Activated CD4-positive, alpha-beta T cell treated with anti-CD3 and anti-CD28 coated beads, Interleukin-2, amount 50 U/mL, for 1 hour (primary cell): ENCODE measurements at regions not wholly inside any gene's neighbourhood (a gene's known extent, or its start where the extent isn't known, plus 50 kb on each side); places are given as distances from the start of the nearest gene placed in this dataset.

Experiments
- DNase-seq: peaks from one replicate; pipeline ENCODE4 v3.0.0-alpha.2; 2020

DNA sequence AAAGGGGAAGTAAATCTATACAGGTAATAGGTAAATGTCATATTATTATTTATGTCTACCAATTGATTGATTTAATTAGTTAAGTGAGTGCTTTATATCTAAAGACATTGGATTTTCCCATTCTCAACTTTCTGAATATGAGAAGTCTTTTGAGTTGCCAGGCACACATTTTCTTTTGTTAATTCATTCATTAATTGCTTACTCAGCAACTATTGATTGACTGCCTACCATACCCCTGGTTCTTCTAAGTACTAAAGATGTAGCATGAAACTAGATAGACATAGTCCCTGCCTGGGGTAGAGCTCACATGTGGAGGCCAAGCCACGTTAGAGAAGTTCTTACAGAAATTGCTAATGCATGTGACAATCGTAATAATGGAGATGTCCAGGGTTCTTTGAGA is 253.1 kb upstream of the LYZL1 start:
- DNase-seq: no peak

DNA sequence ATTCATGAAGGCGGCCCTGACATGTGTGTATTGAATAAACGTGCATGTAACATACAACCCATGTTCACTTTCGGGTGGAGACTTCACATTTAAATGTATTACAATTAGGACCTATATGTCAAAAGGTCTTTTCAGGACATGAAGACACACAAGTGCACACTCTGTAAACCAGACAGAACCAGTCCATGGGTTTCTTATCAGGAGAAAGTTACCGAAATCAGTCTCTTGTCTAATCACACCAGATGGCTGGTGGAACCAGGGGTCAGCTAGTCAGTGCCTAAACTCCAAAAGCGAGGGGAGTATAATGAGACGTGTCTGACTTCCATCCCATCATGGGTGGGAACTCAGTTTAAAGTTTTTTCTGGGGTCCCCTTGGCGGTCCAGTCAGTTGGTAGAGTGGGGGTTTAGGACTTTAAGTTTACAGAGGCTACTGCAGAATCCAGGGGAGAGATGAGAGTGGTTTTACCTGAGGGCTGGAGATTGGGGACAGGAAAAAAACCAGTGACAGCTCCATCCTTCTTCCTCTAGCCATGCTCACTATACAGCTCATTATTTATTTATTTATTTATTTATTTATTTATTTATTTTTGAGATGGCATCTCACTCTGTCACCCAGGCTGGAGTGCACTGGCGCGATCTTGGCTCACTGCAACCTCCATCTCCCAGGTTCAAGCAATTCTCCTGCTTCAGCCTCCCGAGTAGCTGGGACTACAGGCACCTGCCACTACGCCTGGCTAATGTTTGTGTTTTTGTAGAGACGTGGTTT is 251.3 kb upstream of the LYZL1 start:
- DNase-seq: no peak

DNA sequence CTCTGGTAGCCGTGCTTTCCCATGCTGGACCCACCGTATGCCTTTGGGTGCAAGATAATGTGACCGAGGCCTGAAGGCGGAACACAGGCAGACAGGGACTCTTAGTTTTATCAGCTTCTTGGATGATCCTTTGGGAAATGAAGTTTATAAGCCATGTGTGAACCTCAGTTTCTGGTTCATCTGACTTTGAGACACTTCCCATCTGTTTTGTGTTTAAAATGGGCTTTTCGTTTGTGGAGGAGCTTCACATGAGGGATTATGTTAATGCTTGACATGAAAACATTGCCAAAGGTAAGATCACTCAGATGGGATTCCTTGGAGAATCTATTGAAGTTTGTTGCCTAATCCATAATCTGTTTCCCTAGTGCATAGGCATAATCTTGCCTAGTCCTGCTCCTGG is 249.8 kb upstream of the LYZL1 start:
- DNase-seq: no peak

- no peak for DNase-seq
Observed at GRCh38 chr10:29039677-29040189, 249.1 kb upstream of the LYZL1 start.

DNA sequence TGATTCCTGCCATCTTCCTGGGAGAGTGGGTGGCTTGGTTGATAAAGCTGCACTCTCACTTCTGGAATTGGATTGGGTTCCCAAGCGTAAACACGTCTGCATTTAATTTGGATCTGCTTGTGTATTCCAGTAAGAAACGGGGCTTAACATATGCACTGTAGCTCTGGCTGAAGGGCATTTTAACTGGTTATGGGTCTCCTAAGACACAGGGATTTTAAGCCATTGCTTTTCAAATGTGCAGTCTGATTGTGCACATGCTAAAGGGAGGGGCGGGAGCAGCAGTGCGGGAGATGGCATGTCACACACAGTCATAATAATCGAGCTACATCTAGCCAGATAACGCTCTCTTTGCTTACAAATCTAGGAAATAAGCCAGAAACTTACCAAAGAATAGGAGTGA is 247.3 kb upstream of the LYZL1 start:
- DNase-seq: no peak

- no peak for DNase-seq
Observed at GRCh38 chr10:29048506-29048905, 240.4 kb upstream of the LYZL1 start.

GRCh38 chr10:29050081-29050480 is 238.8 kb upstream of the LYZL1 start:
- DNase-seq: no peak

DNA sequence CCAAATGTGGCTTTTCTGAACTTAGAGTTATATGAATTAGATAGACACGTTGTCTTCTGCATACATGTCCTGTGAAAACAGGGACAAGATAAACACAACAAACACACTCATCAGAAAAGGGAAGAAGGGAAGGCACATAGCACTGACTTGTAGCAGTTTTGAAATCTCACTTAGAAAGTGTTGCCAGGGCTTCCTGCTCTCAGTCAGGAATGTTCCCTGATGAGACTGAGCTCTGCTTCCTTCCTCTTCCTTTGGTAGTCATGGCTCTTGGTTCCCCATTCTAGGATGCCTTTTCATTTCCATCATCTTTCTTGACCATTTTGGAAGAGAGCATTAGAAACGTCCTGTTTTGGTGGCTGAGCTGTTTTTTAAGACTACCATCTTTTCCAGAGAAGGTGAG is 233.8 kb upstream of the LYZL1 start:
- DNase-seq: no peak

DNA sequence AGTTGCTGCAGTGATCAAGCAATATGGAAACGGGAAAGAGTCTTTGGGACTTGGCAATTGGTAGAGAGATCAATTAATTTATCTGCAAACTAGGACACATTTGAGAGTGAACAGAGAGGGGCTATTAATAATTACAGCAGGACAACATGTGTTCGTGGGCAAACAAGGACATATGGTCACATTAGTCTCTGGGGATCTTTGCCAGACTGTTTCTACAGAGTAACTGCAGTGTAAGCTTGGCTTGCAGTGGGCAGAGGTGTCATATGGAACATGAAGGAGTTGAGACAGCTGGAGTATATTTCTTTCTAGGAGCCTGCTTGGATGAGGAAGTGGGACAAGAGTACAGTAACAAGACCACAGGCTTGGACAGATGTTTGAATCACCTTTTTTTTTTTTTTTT is 232.1 kb upstream of the LYZL1 start:
- DNase-seq: no peak

DNA sequence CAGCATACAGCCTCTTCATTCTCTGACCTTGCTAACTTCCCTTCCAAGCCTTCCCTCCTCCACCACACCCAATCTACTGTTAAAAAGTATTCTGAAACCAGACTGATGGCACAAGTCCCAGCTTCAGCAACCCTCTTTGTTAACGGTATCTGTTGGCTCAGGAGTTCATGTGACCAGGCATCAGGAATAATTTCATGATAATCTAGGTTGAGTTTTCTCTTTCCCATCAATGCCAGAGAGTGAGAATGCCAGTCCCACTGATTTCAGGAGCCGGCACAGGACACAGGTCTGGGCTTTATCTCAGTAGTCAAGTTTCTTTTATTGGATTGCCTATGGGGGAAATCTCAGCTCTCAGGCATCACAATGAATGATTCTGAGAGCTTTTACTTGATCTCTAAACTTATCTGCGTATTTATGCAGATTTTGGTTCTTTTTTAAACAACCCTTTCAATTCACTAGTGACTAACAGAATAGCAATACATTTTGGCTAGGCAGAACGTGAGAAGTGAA is 231.0 kb upstream of the LYZL1 start:
- DNase-seq: no peak

DNA sequence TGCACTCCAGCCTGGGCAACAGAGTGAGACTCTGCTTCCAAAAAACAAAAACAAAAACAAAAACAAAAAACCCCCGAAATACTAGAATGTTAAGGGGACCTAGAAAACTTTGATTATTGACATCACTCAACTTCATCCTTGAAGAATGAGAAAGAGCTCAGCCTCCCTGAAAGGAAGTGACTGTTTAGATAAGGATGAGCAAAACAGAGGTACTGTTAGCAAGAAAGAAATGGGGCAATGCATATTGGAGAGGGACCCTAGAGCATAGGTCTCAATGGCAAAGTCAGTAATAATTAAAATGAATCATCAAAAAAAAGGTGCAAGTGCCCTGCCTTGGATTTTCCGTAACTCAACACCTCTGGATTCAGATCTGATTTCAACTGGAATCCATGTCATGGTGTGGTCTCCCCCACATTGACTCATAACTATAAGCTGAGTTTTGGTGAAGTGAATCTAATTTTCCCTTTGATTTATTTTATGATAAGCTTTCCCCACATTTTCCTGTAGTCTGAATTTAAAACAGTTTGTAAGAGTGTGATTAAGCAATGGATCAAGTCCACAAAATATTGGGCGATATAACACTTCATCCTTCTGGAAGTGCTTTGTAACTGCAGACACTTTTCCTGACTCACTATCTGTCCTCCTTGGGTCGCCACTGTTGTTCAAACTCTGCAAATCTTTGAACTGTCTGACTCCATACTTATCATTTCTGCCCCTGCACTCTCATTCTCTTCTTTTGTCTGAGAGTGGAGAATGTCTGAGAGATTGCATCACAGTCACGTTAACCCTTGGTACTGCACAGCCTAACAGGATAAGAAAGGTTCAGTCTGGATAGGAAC is 224.8 kb upstream of the LYZL1 start:
- no peak for DNase-seq

GRCh38 chr10:29064680-29065079 is 224.2 kb upstream of the LYZL1 start:
- DNase-seq: no peak

DNA sequence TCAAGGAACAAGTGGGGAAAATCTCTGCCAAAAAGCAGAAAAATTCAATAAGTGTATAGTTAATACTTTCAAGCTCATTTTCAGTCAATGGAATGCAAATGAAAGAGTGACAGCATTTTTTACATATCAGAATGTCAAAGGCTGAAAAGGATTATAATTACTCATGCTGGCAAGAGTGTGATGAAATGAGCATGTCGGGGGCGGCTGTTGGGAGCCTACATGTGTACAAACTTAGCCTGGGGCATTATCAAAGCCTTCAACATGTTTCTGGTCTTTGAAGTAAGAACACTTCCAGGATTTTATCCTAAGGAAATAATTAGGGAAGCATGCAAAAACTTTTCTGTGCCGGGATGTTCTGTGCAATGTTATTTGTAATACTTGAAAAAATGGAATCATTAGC is 221.7 kb upstream of the LYZL1 start:
- no peak for DNase-seq

- no peak for DNase-seq
Observed at GRCh38 chr10:29067628-29068027, 221.2 kb upstream of the LYZL1 start.

DNA sequence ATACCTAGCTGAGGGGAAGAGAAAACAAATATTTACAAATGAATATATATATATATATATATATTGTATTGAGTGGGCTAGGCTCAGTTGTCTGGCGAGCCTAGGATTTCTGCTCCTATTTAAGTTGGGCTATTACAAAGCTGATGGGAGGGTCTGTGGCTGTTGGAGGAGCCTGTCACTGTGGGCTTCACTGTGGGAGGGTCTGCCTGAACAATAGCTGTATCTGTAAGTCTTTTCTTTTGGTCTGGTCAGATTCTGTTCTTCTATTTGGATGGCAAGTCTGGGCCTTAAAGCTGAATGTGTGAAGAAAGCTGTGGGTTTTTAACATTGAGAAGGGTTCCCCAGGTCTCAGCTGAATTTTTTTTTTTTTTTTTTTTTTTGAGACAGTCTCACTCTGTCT is 220.6 kb upstream of the LYZL1 start:
- no peak for DNase-seq

- no peak for DNase-seq
Observed at GRCh38 chr10:29068966-29069365, 219.9 kb upstream of the LYZL1 start.

DNA sequence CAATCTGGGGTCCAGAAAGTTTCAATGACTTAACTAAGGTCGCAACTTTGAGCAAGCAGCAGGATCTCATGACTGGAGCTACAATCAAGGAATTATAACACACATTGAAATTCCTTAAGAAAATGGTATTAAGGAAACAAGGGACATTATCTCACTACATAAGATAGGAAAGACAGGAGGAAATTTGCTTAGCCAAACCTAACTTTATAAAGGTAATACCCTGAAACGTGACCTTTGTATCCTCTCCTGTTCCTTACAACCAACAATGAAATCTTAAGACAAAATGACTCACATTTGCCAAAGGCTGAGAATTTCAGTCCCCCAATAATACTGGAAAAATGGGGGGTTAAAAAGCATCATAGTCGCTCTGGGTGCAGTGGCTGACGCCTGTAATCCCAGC is 218.9 kb upstream of the LYZL1 start:
- no peak for DNase-seq

DNA sequence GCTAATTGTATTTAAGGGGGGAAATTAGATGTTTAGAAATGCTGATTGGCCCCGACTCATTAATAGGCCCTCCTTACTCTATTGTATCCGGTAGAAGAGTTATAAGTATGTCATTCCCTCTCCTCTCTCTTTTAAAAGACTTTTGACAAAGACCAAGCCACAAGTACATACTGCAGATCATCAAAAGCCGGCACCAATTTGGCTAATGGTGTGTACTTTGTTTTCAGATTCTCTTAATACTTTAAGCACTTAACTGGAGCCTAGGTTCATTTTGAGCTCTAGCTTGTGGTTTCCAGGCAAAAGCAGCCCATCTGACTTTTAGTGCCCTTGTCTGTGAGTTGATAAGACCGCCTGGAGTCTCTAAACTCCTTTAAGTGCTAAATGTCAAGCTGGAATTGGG is 210.0 kb upstream of the LYZL1 start:
- no peak for DNase-seq

DNA sequence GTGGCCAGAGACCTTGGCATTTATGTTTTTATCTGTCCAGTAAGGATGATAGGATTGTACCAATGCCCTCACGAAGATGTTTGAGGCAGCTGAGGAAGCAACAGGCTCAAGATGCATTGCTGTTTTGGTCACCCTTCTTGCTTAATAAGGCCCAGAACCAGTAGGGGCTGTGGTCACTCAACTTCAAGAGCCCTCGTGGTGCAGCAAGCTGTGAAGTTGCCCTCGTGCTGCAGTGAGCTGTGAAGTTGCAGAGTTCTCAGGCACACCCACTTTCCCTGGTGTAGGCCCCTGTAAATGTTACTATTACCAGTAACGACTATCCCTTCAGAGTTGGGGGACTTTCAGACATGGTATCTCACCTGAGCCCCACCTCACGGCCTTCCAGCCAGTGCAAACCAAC is 207.6 kb upstream of the LYZL1 start:
- no peak for DNase-seq

GRCh38 chr10:29081951-29082685 is 206.8 kb upstream of the LYZL1 start:
- no peak for DNase-seq

DNA sequence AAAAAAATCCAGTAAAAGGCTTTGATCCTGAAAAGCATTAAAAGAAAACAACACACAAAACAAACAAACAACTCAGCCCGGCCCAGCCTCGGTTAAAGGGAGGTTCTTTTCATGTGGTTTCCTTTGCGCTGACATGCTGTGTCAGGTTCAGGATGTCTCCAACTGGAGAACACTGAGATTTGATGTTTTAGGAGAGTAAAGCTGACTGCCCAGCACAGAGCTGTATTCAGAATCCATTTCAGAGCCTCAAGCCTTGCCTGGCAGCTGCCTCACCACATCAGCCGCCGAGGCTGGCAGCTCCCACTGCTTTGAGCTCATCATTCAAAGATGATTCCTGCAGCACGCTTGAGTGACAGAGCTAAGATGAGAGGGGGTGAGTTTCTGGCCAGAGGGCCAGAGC is 205.8 kb upstream of the LYZL1 start:
- DNase-seq: no peak

GRCh38 chr10:29084681-29085307 is 204.1 kb upstream of the LYZL1 start:
- no peak for DNase-seq

DNA sequence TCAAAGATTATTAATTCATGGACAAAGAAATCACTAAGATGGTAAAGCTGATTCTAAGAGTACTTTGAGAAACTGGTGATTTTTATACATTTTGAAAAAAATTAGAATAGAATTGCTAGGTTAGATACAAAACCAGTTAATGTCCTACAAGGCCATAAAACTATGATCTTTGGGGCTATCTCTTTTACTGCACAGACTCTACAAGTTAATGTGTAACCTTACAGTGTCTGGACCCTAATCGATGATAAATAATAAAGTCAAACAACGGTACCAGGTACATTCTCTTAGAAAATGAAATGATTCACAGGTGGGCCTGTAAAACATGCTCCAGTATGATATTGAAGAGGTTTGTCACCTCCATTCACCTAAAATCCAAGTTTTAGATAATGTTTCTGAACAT is 199.8 kb upstream of the LYZL1 start:
- DNase-seq: no peak
